PC-3 (cell line): ENCODE measurements at regions not wholly inside any gene's neighbourhood (a gene's known extent, or its start where the extent isn't known, plus 50 kb on each side); places are given as distances from the start of the nearest gene placed in this dataset.

Source experiments
- EZH2 ChIP-seq: fragments of 300-600 bp; sonication (generic); IDR thresholded peaks from one replicate; pipeline ENCODE4 v1.6.1; 2017; ENCODE audit warnings: antibody characterized with exemption, mild to moderate bottlenecking, low read length; ENCODE audit not compliant: unreplicated experiment
- EZH2phosphoT487 ChIP-seq: fragments of 300-600 bp; sonication (generic); IDR thresholded peaks from 2 replicates; pipeline ENCODE4 v1.6.1; 2018; ENCODE audit warnings: mild to moderate bottlenecking, antibody characterized with exemption, low read length, borderline replicate concordance
- TF ChIP-seq, protein P1 (sequence below): fragments of 300-600 bp; sonication (generic); conservative IDR thresholded peaks from 2 replicates; pipeline ENCODE4 v1.5.1; 2017; ENCODE audit warnings: antibody characterized with exemption, low read depth, mild to moderate bottlenecking, low read length

DNA sequence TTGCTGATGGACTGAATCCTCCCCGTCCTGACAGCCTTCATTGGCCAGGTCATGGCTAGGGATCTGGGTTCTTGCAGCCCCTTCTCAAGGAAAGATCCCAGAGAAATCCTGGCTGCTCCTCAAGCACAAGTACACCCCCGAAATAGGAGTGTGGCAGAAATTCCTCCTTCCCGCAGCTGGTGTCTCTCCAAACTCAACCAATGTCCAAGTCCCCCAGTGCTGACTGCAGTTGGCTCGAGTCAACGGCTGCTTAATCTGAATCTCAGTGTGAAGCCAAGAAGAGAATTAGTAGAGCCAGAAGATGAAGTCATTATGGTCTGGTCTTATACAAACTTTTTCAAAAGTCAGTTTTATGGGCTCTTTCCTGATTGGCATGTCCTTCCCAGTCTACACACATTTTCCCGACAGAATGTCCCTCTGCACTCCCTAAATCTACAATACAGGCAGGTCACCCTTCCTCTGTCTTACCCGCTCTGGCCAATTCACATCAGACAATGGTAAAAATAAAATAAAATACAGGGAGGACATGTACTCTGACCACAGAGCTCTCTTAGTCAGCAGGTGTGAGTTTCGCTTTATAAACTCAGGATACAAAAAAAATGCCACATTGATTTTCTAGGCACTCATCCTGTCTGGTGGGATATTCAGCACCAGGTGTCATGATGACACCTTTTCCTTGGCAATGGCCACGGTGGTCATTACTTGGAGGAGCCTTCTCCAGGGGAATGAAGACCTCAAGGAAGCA, 76.9 kb upstream of the PAPOLG start:
- TF ChIP-seq, protein P1, sequence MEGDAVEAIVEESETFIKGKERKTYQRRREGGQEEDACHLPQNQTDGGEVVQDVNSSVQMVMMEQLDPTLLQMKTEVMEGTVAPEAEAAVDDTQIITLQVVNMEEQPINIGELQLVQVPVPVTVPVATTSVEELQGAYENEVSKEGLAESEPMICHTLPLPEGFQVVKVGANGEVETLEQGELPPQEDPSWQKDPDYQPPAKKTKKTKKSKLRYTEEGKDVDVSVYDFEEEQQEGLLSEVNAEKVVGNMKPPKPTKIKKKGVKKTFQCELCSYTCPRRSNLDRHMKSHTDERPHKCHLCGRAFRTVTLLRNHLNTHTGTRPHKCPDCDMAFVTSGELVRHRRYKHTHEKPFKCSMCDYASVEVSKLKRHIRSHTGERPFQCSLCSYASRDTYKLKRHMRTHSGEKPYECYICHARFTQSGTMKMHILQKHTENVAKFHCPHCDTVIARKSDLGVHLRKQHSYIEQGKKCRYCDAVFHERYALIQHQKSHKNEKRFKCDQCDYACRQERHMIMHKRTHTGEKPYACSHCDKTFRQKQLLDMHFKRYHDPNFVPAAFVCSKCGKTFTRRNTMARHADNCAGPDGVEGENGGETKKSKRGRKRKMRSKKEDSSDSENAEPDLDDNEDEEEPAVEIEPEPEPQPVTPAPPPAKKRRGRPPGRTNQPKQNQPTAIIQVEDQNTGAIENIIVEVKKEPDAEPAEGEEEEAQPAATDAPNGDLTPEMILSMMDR, result no peak
- TF ChIP-seq EZH2, result no peak
- TF ChIP-seq EZH2phosphoT487, result no peak
